GM19467 (cell line): ENCODE measurements at regions not wholly inside any gene's neighbourhood (a gene's known extent, or its start where the extent isn't known, plus 50 kb on each side); places are given as distances from the start of the nearest gene placed in this dataset.

ENCODE experiments used
- ATAC-seq: cut with Tn5 transposase; IDR thresholded peaks from one replicate; pipeline ENCODE4 v1.9.1; 2021; ENCODE audit warnings: mild to moderate bottlenecking, moderate library complexity; ENCODE audit not compliant: unreplicated experiment

DNA sequence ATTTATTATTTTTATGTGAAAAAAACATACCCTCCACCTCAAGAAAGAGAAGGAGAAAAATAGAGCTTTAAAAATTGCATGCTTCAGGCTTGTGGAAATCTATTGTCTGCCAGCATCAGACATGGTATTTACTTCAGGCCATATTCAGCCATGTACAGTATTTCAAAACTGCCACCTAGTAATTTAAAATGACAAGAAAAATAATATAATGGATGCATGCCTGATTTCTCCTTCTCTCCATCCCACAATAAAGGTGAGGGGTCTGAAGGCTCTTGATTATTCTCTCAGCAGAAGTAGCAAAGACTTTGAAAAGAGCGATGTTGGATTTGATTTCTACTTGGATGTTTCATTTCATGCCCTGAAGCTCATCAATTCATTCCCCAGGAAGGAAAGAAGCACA lies 250.7 kb downstream of the TBC1D4 start:
- ATAC-seq, result no peak

DNA sequence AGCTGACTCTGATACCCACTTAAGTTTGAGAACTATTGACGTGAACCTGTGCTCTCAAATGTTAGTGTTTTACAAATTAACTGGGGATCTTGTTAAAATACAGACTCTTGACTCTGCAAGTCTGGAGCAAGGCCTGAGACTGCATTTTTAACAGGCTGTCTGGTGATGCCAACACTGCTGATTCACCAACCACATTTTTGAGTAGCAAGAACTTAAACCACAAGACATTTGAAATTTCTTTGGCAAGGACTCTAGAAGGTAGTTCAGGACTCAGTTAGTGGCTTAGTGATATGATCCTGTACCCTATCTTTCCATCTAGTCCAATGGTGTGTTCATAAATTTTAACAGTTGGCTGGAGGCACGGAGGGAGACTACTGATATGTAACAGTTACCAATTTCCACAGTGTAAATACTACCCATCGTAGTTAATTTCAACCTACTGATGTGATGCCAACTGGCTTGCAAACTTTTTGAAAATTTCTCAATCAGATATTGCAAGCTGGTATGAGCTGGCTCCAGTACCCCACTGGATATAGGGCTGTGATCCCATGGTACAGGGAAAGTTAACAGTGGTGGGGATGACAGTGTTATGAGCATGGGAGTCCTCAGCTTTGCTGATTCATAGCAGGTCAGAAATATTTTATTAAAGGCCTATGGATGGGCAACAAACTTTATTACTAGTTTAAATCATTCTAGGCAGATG lies 255.1 kb downstream of the TBC1D4 start:
- no peak for ATAC-seq

DNA sequence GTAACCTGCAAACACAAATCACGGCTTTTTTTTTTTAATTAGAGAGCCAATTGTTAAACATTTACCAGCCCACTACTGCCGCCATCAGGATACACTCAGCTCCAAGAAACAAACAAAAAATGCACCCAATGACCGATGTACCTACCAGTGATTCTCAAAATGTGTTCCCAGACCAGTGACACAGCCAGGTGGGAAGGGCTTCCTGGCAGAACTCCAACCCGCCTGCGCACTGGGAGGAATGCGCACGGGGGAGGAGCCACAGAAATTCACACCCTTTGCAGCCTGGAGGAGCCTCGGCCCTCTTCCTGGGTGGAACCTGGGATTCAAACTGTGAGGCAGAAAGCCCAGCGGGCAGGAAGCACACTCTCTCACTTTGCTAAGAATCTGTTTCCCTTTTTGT lies 255.9 kb downstream of the TBC1D4 start:
- no peak for ATAC-seq

DNA sequence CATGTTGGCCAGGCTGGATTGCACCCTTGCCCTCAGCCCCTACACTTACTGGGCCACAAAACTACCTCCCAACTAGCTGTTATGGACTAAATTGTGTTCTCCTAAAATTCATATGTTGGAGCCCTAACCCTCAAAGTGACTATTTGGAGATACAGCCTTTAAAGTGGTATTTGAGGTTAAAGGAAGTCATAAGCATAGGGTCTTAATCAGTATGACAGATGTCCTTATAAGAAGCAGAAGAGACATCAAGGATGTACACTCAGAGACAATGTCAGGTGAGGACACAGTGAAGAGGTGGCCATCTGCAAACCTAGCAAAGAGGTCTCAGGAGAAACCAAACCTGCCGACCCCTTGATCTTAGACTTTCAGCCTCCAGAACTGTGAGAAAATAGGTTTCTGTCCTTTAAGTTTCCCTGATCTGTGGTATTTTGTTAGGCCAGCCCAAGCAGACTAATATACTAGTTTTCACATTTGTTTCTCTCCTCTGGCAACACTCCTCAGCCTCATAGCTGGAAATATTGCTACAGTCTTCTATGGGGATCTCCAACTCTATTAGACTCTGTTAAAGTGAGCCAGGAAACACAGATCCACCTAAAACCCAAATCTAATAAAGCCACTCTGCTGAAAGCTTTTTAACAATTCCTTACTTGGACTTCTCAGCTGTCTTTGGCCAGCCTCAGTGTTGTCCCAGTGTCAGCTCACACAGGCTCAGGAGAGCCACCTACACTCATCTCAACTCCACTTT lies 256.5 kb downstream of the TBC1D4 start:
- ATAC-seq, result no peak

DNA sequence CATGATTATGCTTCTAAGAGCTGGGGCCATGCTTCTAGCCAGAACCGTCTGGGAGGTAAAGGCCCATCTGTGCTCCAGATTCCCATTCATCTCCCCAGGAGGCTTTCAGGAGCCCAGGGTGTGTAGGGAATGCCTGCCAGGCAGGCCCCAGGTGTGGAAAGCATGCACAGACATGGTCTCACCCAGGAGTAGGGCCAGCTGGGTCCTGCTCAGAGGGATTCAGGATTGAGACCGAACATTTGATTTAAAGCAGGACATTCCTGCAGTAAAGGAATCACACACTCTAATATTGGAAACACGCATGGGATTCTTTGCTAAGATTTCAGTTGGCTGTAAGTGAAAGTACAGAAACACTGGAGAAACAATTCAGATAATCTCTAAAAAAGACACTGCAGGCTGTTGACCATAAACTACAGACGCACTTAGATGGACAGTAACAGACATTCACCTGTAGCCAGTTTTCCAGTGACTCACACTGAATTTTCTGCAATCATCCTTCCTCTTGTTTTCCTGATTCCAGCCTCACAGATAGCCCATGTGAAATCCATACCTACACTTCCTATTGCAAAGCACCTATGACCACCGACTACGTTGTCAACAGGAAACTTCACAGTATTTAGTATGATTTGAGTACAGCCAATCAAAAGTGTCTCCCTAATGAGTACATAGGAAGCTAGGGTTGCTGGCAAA lies 257.8 kb downstream of the TBC1D4 start:
- ATAC-seq, result no peak

DNA sequence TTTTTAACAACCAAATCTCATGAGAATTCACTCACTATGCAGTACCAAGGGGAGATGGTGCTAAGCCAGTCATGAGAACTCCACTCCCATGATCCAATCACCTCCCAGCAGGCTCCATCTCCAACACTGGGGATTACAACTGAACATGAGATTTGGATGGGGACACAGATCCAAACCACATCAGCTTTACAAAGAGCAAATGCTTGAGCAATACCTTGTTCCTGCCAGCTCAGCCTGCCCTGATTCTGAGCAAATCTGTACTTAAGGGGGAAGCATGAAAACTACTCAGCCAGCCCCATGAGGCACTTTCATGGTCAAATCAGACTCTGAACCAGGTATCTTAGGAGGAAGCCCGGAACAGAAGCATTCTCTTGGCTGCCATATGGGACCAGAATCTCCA lies 259.9 kb downstream of the TBC1D4 start:
- no peak for ATAC-seq

DNA sequence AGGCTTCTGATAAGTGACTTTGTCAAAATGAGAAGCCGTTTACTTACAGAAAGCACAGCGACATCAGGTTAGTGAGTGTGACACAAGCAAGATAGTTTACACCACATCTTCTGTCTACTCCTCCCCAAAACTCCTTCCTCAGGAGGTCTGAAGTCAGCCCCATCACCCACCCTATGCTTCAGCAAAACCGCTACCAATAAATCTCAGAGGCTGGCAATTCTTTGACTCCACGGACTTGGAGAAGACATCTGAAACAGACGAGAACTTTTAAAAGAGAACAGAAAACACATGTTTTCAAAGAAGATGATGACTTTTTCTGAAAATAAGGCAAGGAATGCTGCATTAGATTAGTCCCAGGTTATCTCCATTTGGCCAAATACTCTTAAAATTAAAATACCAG lies 261.1 kb downstream of the TBC1D4 start:
- no peak for ATAC-seq

DNA sequence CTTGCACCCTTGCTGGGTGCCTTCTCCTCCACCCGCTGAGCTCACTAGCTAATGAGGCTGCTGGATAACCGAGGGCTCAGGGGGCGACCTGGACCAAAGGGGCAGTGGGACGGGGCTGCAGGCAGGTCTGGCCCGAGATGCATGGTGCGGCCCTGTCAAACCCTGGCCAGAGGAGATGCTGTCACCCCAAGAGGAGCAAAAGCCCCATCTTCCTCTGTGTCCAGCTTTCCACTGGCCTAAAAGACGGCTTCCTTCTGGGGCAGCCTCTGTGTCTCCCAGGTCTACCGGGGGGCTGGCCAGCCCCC lies 261.8 kb downstream of the TBC1D4 start:
- ATAC-seq, result no peak

DNA sequence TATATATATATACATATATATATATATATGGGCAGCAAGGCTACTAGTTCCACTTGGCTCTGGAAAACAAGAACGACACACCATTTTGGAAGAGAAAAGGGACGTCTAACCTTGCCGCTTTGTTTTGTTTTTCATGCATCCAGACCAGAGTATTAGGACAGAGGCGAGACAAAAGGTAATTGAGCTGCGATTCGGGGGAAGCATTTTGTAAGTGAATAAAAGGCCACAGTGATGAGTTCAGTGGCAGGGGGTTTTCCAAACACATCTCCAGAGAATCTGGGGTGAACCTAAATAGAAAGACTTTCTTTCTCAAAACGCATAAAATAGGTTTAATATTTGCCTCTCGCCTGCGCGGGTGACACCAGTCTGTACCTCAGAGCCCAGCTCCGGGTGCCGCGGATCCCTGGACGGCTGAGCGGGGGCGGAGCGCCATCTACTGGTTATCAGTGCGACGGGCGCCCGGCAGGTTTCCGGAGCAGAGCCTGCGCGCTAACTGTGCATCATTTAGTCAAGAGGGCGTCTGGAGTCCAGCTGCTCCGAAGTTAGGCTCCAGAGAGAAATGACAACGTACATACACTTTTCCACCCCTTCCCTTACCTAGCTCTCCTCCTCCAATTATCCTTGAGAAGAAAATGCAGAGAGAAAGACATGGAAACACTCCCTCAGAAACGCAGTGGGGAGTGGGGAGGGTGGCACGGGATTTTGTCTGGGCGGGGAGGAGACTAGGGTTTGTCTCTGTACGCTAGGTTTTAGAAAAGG lies 262.3 kb downstream of the TBC1D4 start:
- peak; percentile 98 for ATAC-seq

DNA sequence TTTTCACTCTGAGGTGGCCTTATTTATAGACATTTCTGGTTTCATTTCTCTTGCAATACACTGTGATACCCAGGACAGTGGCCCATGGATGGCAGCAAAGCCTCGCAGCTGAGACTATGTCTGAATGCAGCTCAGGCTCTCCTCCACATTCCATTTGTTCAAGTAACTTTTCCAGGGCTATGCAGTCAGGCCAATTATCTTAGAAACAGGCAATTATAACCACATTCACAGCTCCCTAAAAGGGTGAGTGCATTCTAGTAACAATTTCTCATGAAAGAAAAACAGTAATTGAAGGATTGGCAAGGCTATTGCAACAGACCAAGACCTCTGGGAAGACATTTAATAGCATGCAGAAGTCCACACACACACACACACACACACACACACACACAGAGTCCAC lies 264.0 kb downstream of the TBC1D4 start:
- no peak for ATAC-seq

DNA sequence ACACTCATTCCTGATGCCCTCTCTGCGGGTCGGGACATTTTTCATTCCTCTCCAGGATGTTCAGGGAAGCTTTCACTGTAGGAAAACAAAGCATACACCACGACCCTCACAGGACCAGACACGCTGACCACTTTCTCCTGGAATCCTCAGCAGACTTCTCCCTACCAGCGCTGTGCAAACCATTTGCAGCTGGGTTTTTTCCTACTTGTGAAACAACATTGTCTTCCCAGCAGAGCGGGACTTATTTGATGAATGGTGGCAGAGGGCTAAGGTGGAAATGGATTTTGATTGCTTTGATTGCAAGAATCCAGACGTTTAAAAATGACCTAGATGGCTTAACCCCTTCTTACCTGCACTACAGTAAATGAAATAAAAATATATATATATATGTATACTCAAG lies 265.9 kb downstream of the TBC1D4 start:
- ATAC-seq, result no peak

DNA sequence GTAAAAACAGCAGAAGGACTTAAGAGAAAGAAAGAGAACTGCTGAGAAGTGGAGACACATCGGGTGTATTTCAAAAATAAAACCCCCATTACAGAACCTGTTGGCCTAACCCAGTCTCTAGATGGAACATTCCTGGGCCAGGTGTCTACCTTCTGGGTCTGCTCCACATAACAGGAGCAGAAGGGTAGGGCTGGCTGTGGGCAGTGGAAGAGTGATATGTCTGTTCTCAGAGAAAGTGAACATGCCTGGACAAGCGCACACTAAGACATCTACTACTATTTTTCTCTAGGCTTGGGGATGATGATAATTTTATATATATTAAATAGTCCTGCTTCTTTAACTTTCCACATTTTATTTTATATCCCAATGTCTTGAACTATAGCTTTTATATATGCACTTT lies 267.1 kb downstream of the TBC1D4 start:
- no peak for ATAC-seq

DNA sequence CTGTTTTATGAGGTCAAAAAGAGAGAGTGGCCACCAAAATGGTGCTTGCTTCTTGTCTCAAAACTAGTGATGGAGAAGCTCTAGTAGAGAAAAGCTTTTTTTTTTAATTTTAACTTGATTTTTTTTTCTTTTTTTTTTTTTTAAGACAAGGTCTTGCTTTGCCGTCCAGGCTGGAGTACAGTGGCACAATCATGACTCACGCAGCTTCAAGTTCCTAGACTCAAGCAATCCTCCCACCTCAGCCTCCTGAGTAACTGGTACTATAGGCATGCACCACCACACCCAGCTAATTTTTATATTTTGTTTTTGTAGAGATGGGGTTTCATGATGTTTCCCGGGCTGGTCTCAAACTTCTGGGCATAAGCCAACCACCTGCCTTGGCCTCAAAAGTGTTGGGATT lies 279.0 kb downstream of the TBC1D4 start:
- no peak for ATAC-seq

DNA sequence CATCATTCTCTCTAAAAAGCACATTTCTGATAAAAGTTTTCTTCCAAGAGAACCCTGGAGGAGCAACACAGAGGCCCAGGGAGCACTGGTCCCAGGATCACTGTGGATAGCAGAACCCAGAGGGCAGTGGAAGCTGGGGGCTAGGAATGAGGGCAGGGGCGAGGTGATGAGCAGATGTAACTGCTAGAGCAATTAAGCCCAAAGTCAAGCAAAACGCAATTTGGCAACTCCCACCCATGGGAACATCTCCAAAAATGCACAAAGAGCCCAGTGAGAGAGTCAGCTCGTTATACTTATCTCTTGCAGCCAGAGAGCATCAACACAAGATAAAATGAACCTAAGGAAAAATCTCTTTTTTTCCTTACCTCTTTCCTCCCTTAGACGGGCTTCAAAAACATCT lies 284.2 kb downstream of the TBC1D4 start:
- no peak for ATAC-seq

DNA sequence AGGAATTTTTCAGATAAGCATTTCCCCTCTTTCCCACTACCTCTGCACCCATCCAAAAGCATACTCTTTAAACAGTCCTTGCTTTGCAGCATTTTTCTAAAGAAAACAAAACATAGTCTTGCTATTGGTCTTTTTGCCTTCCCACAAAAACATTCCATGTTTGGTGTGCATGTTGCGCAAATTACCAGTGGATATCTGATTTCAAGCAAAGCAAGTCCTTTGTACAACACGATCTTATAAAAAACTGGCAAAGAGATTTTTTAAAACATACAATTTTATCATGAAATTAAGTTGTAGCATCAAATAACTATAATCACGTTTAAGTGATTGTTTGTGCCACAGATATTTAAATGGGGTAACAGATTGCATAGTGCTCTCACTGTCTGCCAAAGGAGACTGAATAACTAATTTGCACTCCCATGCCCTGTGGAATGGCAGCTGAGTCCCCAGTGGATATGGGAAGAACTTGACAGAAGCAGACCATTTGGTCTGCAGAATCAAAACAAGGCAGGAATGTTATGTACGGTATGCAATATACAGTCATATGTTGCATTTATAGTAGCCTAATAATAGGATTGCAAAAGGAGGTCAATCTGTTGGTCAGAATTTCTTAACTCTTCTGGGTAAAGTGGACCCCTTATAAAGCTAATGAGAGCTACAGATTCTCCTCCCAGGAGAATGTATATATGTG lies 285.7 kb downstream of the TBC1D4 start:
- ATAC-seq, result no peak

DNA sequence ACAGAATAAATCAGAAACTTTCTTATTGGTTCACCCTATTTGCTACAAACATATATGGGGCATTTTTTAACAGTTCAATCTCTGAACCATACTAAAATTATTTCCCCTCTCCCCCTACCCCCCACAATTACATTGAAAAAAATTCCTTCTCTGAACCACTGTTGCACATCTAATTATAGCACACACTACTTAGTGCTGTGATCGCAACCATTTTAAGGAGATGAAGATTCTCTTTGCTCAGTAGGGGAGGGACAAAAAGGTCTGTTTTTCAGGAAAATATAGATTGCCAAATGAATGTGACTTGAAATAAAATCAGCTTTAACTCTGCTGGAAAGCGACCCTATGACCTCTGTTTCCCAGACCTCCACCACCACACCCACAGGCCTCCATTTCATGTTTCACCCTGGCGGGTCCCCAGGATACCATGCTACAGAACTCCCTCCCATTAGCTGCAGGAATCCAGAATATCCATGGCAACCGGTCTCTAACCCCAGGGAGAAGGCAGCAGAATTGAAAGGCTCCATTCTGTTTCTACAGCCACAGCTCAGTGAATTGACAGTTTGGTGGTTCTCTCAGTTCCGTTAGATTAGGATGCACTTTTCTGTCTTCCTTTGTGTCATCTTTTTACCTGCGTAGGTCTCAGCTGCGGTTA lies 286.3 kb downstream of the TBC1D4 start:
- ATAC-seq, result no peak

DNA sequence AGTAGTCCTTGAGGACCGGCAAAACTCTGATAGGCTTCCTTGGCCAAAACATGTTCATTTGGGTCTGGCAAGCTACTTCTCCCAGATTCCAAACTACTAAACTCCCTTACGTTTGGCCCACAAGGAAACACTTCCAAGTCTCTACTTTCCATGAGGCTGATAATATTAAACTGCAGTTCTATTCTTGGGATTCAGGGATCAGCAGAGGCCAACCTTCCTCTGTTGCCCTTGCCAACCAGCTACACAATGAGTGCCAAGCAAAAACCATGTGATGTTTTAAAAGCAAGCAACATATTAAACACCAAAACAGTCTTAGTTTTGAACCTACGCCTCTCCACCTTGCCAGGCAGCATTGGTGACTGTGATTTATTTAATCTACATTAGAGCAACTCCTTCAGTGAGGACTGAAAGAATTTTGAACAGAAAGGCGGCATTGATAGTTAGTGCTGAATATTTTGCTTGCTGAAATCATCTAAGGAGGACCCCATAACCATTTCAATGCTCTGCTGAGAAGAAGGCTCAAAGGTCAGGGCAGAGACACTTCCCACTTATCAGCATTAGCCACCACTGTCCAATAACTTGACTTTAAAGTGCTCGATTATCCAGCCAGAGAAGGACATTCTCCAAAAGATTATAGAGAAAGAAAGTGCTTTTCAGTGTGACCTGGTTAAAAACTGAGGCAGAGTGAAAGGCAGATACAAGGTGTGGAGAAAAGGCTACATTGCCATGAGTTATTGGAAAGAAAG lies 287.1 kb downstream of the TBC1D4 start:
- no peak for ATAC-seq

DNA sequence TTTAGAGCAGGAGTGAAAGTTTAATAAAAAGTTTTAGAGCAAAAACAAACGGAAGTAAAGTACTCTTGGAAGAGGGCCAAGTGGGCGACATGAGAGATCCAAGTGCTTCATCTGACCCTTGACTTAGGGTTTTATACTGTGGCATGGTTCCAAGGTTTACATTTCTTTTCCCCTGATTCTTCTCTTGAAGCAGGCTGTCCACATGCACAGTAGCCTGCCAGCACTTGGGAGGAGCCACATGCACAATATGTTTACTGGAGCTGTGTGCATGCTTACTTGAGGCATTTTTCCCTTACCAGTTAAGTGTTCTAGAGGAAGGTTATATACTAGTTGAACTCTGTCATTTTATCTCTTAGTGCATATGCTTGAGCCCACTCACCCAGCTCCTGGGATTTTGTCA lies 295.6 kb downstream of the TBC1D4 start:
- ATAC-seq, result no peak

DNA sequence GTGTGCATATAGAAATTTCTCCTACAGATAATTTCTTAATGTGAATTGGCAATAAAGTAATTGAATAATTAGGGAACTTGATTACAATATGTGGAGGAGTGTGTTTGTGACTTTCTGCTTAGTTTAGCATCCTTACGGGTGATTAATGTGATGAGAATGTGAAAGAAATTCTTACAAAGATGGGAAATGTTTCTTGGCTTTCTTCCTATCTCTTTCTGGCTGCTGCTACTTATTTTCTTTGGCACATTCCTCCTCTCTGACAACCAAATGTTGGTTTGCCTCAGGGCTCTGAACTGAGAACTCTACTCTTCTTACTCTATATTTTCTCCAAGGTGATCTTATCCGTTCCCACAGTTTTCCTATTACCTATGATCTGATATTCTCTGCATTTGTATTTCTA lies 300.1 kb downstream of the TBC1D4 start:
- ATAC-seq, result no peak
